NCI-H146 (cell line): ENCODE measurements at regions not wholly inside any gene's neighbourhood (a gene's known extent, or its start where the extent isn't known, plus 50 kb on each side); places are given as distances from the start of the nearest gene placed in this dataset.
A peak's percentile ranks its signal among the peaks of the same experiment; 100 is the strongest.

Experiments
- DNase-seq: peaks from one replicate; lab custom pipeline; 2025; lab: John Stamatoyannopoulos, UW

GRCh38 chr3:165903885-165904630 is 66.8 kb upstream of the BCHE start:
- no peak for DNase-seq

- DNase-seq, result no peak
These were observed 61.8 kb upstream of the BCHE start for GRCh38 chr3:165899066-165899465.

GRCh38 chr3:165897137-165897536 is 59.9 kb upstream of the BCHE start:
- no peak for DNase-seq

GRCh38 chr3:165895919-165896318 is 58.7 kb upstream of the BCHE start:
- DNase-seq, result peak; percentile 34

GRCh38 chr3:165892565-165892964 is 55.3 kb upstream of the BCHE start:
- no peak for DNase-seq
